ENCODE measurements at regions not wholly inside any gene's neighbourhood (a gene's known extent, or its start where the extent isn't known, plus 50 kb on each side); places are given as distances from the start of the nearest gene placed in this dataset.

- Histone ChIP-seq H3K4me3 (ENCODE audit: insufficient read depth, low read length, poor library complexity, severe bottlenecking) (no peak overlapping the region), H3F3A (ENCODE audit: insufficient read depth) (no peaks in the 10 kb centered on the region), H3K27me3 (ENCODE audit: low read length) (no peaks in the 10 kb centered on the region), H3K9me3 (ENCODE audit: insufficient read depth, low read length) (no peaks in the 10 kb centered on the region), H3K9ac (ENCODE audit: low read length) (no peak overlapping the region), H3K27ac (ENCODE audit: low read depth, low read length) (no peak overlapping the region), H3K4me2 (ENCODE audit: low read depth, low read length, poor library complexity, severe bottlenecking) (no peak overlapping the region), H3K9me2 (replicated peaks; ENCODE audit: insufficient read depth, low read length) (no peaks in the 10 kb centered on the region), H3K79me2 (ENCODE audit: insufficient read depth, low read length) (no peaks in the 10 kb centered on the region), H4K20me1 (ENCODE audit: low read depth, low read length) (no peaks in the 10 kb centered on the region), H3K36me3 (ENCODE audit: low read length) (no peaks in the 10 kb centered on the region), H2AFZ (ENCODE audit: low read depth, low read length, severe bottlenecking) (no peak overlapping the region)
- TF ChIP-seq CTCF (IDR thresholded peaks at IDR 0.05; ENCODE audit: insufficient read depth, low read length, poor library complexity, severe bottlenecking) (no peak), EZH2phosphoT487 (conservative IDR thresholded peaks at IDR 0.05; ENCODE audit: low read length) (no peak)
These were observed 301.5 kb upstream of the DAB1 start for GRCh38 chr1:57725318-57725717.

- no peaks in the 10 kb centered on the region for H3F3A ChIP-seq (ENCODE audit: insufficient read depth)
- no peak overlapping the region for H2AFZ ChIP-seq (ENCODE audit: low read depth, low read length, severe bottlenecking)
- H3K4me3 ChIP-seq (ENCODE audit: insufficient read depth, low read length, poor library complexity, severe bottlenecking): no peak overlapping the region
- no peaks in the 10 kb centered on the region for H3K27me3 ChIP-seq (ENCODE audit: low read length)
- no peaks in the 10 kb centered on the region for H3K9me2 ChIP-seq (replicated peaks; ENCODE audit: insufficient read depth, low read length)
- no peaks in the 10 kb centered on the region for H4K20me1 ChIP-seq (ENCODE audit: low read depth, low read length)
- no peak overlapping the region for H3K9ac ChIP-seq (ENCODE audit: low read length)
- no peak overlapping the region for H3K4me2 ChIP-seq (ENCODE audit: low read depth, low read length, poor library complexity, severe bottlenecking)
- H3K9me3 ChIP-seq (ENCODE audit: insufficient read depth, low read length): no peaks in the 10 kb centered on the region
- H3K79me2 ChIP-seq (ENCODE audit: insufficient read depth, low read length): no peaks in the 10 kb centered on the region
- no peak overlapping the region for H3K27ac ChIP-seq (ENCODE audit: low read depth, low read length)
- TF ChIP-seq CTCF (IDR thresholded peaks at IDR 0.05; ENCODE audit: insufficient read depth, low read length, poor library complexity, severe bottlenecking) (no peak), EZH2phosphoT487 (conservative IDR thresholded peaks at IDR 0.05; ENCODE audit: low read length) (no peak)
- no peaks in the 10 kb centered on the region for H3K36me3 ChIP-seq (ENCODE audit: low read length)
These were observed 300.7 kb upstream of the DAB1 start for GRCh38 chr1:57724535-57724934.

GRCh38 chr1:57722285-57722978, 298.6 kb upstream of the DAB1 start:
- no peak overlapping the region for H3K9ac ChIP-seq (ENCODE audit: low read length)

More at GRCh38 chr1:57722285-57722978, 298.6 kb upstream of the DAB1 start:
- Histone ChIP-seq H3K4me3 (ENCODE audit: insufficient read depth, low read length, poor library complexity, severe bottlenecking) (no peak overlapping the region), H3K36me3 (ENCODE audit: low read length) (no peaks in the 10 kb centered on the region), H2AFZ (ENCODE audit: low read depth, low read length, severe bottlenecking) (no peak overlapping the region), H3K9me2 (replicated peaks; ENCODE audit: insufficient read depth, low read length) (no peaks in the 10 kb centered on the region), H3K27ac (ENCODE audit: low read depth, low read length) (no peak overlapping the region), H3K79me2 (ENCODE audit: insufficient read depth, low read length) (no peaks in the 10 kb centered on the region), H3K9me3 (ENCODE audit: insufficient read depth, low read length) (no peaks in the 10 kb centered on the region), H3F3A (ENCODE audit: insufficient read depth) (no peaks in the 10 kb centered on the region), H3K27me3 (ENCODE audit: low read length) (no peaks in the 10 kb centered on the region), H3K4me2 (ENCODE audit: low read depth, low read length, poor library complexity, severe bottlenecking) (no peak overlapping the region), H4K20me1 (ENCODE audit: low read depth, low read length) (no peaks in the 10 kb centered on the region)
- no peak for TF ChIP-seq CTCF (IDR thresholded peaks at IDR 0.05; ENCODE audit: insufficient read depth, low read length, poor library complexity, severe bottlenecking)
- TF ChIP-seq EZH2phosphoT487 (conservative IDR thresholded peaks at IDR 0.05; ENCODE audit: low read length): no peak
